Adrenal gland (tissue), 9 donors: ENCODE measurements at regions not wholly inside any gene's neighbourhood (a gene's known extent, or its start where the extent isn't known, plus 50 kb on each side); places are given as distances from the start of the nearest gene placed in this dataset.

Source experiments
- DNase-seq, 7 donors: peaks; one replicate each; pipeline ENCODE4 v3.0.0-alpha.2; 2019 to 2020
- H3K27ac ChIP-seq, 5 donors: fragments of 200-600 bp; sonication (generic) in 4 of 5; 1 replicate in 3 of 5; 2 replicates in 2 of 5; pipeline versions ENCODE4 v1.5.1 to v1.8.0; 2016 to 2020; ENCODE audit warnings: mild to moderate bottlenecking in 1 of 5
- H3K27me3 ChIP-seq: fragments of 200-600 bp; 2 replicates; pipeline ENCODE4 v1.8.0; 2021
- H3K36me3 ChIP-seq, 2 donors: fragments of 200-600 bp; replicated peaks in 1 of 2; 1 replicate in 1 of 2; 2 replicates in 1 of 2; pipeline versions ENCODE4 v1.5.1 to v1.8.0; 2018 to 2022
- H3K4me1 ChIP-seq, 2 donors: fragments of 200-600 bp; replicated peaks in 1 of 2; 1 replicate in 1 of 2; 2 replicates in 1 of 2; pipeline versions ENCODE4 v1.5.1 to v1.8.0; 2018 to 2021
- H3K4me3 ChIP-seq, 4 donors: fragments of 200-600 bp; sonication (generic) in 3 of 4; one replicate each; pipeline ENCODE4 v1.5.1; 2016 to 2018
- H3K9me3 ChIP-seq, 3 donors: fragments of 200-600 bp; sonication (generic) in 1 of 3; replicated peaks in 1 of 3; 1 replicate in 2 of 3; 2 replicates in 1 of 3; pipeline versions ENCODE4 v1.5.1 to v1.8.0; 2016 to 2021
- POLR2A ChIP-seq, 2 donors: fragments of 450-650 bp; IDR thresholded peaks; one replicate each; pipeline ENCODE4 v1.6.1; 2017; ENCODE audit warnings: antibody characterized with exemption in 2 of 2, mild to moderate bottlenecking in 2 of 2, moderate library complexity in 1 of 2
- WGBS, 4 donors: extraction: QIAGEN DNeasy Blood & Tissue Kit in 2 of 4; methylation state at CpG; one replicate each; pipeline versions ENCODE4 v1.1.5 to v1.1.7; 2013 to 2017; 5-methylcytosine and 5-hydroxymethylcytosine counted together
- intact Hi-C, 2 donors: fragments of 100-400 bp; cut with DNase I; formaldehyde crosslinking; loops; one replicate each; pipeline versions ENCODE4 v1.14.1 to v1.15.0; 2022 to 2023
- TF ChIP-seq, protein P1 (sequence below), 6 experiments: fragments of 450-650 bp in 4 of 6; fragments of 200-600 bp in 2 of 6; sonication (generic) in 1 of 6; IDR thresholded peaks; 1 replicate in 5 of 6; 2 replicates in 1 of 6; pipeline versions ENCODE4 v1.5.1 to v1.8.0; 2016 to 2021; ENCODE audit warnings: antibody characterized with exemption in 6 of 6, mild to moderate bottlenecking in 2 of 6, moderate library complexity in 1 of 6
- donor health status: healthy with polysubstance abuse.
- donor health status: Bipolar disorder and iron deficiency.
- donor health status: DM: yes; HTN: yes; CAD: no.
- donor health status: DM: no; HTN: no; CAD: no.
- donor health status: DM: no; HTN: no; CAD: no.

DNA sequence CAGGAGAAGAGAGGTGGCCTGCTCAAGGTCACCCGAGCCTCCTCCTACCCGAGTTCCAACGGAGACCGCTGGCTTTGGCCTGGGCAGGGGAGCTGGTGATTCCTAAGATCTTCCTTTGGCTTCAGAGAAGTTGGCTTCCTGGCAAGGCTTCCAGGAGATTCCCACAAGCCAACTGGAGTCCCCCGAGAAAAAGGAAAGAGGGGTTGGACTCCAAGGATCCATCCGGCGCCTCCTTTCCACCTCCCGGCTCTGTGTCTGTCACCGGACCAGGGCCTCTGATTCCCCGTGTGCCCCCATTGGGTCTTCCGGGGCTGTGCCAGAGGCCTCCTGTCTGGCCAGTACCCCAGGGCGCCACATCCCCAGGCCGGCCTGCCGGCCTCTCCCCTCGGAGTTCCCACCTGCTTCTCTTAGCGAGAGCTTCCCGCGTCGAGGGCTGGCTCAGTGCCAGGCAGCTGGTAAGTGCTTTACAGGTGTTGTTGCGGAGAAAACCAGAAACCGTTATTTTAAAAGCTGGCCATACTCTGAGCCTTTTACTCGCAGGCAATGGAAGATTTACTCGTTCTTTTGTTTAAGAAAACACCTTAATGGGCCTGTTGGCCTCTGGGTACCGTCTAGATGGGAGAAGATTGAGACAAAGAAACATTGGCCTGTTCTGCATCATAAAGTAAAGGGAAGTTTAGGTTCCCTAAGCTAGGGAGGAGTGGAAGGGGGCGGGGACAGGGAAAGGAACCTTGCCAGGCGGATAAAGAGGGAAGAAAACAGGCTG lies 258.4 kb upstream of the SDK2 start:
- Histone ChIP-seq H3K27ac (no peak overlapping the region), H3K4me1 (peaks cover 0 to 3% of the 10 kb centered on the region in 2 donors), H3K27me3 (peaks cover 6% of the 10 kb centered on the region), H3K9me3 (no peaks in the 10 kb centered on the region), H3K4me3 (peak overlapping the region in 1 of 4 donors; percentile 42), H3K36me3 (no peaks in the 10 kb centered on the region)
- TF ChIP-seq POLR2A (IDR thresholded peaks at IDR 0.05), result no peak
- TF ChIP-seq, protein P1, sequence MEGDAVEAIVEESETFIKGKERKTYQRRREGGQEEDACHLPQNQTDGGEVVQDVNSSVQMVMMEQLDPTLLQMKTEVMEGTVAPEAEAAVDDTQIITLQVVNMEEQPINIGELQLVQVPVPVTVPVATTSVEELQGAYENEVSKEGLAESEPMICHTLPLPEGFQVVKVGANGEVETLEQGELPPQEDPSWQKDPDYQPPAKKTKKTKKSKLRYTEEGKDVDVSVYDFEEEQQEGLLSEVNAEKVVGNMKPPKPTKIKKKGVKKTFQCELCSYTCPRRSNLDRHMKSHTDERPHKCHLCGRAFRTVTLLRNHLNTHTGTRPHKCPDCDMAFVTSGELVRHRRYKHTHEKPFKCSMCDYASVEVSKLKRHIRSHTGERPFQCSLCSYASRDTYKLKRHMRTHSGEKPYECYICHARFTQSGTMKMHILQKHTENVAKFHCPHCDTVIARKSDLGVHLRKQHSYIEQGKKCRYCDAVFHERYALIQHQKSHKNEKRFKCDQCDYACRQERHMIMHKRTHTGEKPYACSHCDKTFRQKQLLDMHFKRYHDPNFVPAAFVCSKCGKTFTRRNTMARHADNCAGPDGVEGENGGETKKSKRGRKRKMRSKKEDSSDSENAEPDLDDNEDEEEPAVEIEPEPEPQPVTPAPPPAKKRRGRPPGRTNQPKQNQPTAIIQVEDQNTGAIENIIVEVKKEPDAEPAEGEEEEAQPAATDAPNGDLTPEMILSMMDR (IDR thresholded peaks at IDR 0.05), result no peak
- intact Hi-C loops, result no loop called here
- WGBS, 4 donors, result 59 to 77% (median 61%) methylated on average over 18 to 26 of the region's 26 CpGs
- DNase-seq, result no peak

DNA sequence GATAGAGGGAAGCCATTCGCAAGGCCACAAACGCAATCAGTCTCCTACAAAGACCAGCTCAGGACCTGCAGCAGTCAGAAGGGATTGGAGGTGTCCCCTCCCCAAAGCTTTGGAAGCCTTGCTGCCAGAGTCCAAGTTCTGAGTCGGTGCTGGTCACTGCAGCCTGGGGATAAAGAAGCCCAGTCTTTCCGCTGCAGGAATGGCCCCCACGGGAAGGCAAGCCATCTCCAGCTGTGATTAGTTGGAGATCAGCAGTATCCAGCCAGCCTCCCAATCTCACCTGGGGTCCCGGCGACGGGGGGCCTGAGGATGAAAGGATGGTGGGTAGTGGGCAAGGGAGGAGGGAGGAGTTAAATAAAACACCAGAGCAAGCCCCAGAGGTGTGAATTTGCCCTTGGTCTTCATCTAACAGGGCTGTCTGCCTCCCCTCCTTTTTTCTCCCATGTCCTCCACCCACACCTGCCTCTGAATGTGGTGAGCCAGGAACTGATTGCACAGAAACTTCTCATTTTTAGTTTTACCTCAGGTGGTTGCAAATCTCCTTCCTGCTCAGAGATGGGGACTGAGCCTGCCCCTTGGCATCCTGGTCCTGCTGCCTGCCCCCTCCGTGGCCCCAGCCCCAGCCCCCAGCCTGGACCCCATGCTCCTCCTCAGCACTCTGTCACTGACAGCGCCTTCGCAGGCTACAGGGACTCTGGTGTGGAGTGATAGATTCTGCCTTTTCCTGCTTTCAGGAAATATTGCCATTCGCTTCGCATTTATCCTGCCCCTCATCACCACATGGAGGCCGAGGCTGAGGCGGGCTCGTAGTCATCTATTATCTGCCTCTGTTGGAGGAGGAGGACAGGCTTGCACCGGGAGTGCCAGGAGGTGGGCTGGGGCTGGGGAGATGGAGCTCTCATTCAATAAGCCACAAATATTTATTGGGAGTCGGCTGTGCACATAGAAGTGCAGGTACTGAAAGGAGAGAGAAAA lies 262.9 kb upstream of the SDK2 start:
- Histone ChIP-seq H3K4me1 (no peaks in the 10 kb centered on the region), H3K4me3 (no peak overlapping the region), H3K36me3 (no peaks in the 10 kb centered on the region), H3K27me3 (no peaks in the 10 kb centered on the region), H3K27ac (no peak overlapping the region), H3K9me3 (no peaks in the 10 kb centered on the region)
- TF ChIP-seq, protein P1 (IDR thresholded peaks at IDR 0.05), result no peak
- no peak for TF ChIP-seq POLR2A (IDR thresholded peaks at IDR 0.05)
- no peak for DNase-seq
- WGBS, 4 donors, result 66 to 73% (median 68%) methylated on average over 13 to 18 of the region's 18 CpGs
- intact Hi-C loops, result no loop called here

DNA sequence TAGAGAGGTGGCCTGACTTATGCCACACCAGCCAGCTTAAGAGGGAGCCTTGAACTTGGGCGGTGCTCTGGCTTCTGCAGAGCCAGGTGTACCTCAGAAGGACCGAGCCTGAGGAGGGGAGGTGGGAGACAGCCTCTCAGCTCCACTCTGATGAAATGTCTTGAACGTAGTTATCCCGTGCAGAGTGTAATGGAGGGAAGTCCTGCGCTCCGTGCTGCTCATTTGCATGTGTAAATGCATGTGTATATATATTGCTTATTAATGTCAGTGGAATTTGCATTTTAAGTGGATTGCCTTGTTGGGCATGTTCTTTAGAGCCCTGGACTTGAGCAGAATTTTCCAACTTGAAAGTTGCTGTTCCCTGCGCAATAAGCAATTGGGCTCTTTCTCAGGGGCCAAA lies 264.9 kb upstream of the SDK2 start:
- Histone ChIP-seq H3K4me1 (no peaks in the 10 kb centered on the region), H3K27ac (no peak overlapping the region), H3K9me3 (no peaks in the 10 kb centered on the region), H3K4me3 (no peak overlapping the region), H3K27me3 (no peaks in the 10 kb centered on the region), H3K36me3 (no peaks in the 10 kb centered on the region)
- WGBS, 4 donors, result 86 to 91% (median 87%) methylated on average over 7 of the region's 7 CpGs
- TF ChIP-seq POLR2A (IDR thresholded peaks at IDR 0.05), result no peak
- TF ChIP-seq, protein P1 (IDR thresholded peaks at IDR 0.05), result no peak
- intact Hi-C loops, result no loop called here
- DNase-seq, result no peak

DNA sequence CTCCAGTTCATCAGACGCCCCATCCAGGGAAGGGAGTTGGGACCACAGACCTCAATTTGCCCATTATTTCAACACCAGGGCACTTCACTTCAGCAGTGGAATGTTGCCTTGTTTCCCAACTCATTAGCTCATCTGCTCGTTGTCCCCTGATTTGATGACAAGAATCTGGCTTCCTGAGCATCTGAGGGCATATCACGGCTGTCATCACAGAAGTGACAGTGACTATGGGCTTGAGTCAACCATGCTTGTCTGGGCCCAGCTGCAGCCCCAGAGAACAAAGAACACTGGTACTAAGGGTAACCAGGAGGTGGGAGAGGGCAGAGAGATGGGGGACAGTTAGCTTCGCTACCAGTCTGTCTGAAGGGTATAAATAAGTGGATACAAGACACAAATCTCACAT lies 266.0 kb upstream of the SDK2 start:
- Histone ChIP-seq H3K27ac (no peak overlapping the region), H3K4me1 (no peaks in the 10 kb centered on the region), H3K27me3 (no peaks in the 10 kb centered on the region), H3K36me3 (no peaks in the 10 kb centered on the region), H3K4me3 (no peak overlapping the region), H3K9me3 (no peaks in the 10 kb centered on the region)
- intact Hi-C loops, result loop anchor here in 1 of 2 donors (10.0 kb wide), 1 partner anchor 75 kb away; no protein-coding TSS in a partner anchor
- no peak for DNase-seq
- 73 to 83% (median 77%) methylated on average over 3 to 4 of the region's 4 CpGs for WGBS, 4 donors
- TF ChIP-seq POLR2A (IDR thresholded peaks at IDR 0.05), result no peak
- TF ChIP-seq, protein P1 (IDR thresholded peaks at IDR 0.05), result no peak
